DOHH2 (cell line): ENCODE measurements at regions not wholly inside any gene's neighbourhood (a gene's known extent, or its start where the extent isn't known, plus 50 kb on each side); places are given as distances from the start of the nearest gene placed in this dataset.

Experiments used
- CTCF ChIP-seq: fragments of 200-600 bp; sonication (generic); IDR thresholded peaks from one replicate; pipeline ENCODE4 v1.5.1; 2014; ENCODE audit warnings: antibody characterized with exemption, mild to moderate bottlenecking, low read depth, low read length; ENCODE audit not compliant: poor library complexity, severe bottlenecking
- EZH2phosphoT487 ChIP-seq: fragments of 200-600 bp; sonication (generic); IDR thresholded peaks from 2 replicates; pipeline ENCODE4 v1.6.1; 2017; ENCODE audit warnings: borderline replicate concordance, mild to moderate bottlenecking, antibody characterized with exemption, low read length, moderate library complexity, mixed read lengths

- no peak for TF ChIP-seq CTCF
- TF ChIP-seq EZH2phosphoT487 = no peak
Observed at GRCh38 chrX:22424122-22424915, 151.6 kb downstream of the CBLL2 start.
